ENCODE measurements at regions not wholly inside any gene's neighbourhood (a gene's known extent, or its start where the extent isn't known, plus 50 kb on each side); places are given as distances from the start of the nearest gene placed in this dataset.
A peak's percentile ranks its signal among the peaks of the same experiment; 100 is the strongest.
"Not testable (repeated sequence)": the region's sequence is repeated elsewhere in the genome, so short reads cannot be mapped to it uniquely, and the experiment has no call there.

GRCh38 chr2:205901491-205901890 is 184.5 kb downstream of the INO80D start:
- DNase-seq: no peak

GRCh38 chr2:205898744-205899143 is 187.2 kb downstream of the INO80D start:
- no peak for DNase-seq

- DNase-seq: no peak
These were observed 189.9 kb downstream of the INO80D start for GRCh38 chr2:205895981-205896655.

GRCh38 chr2:205892665-205893259 is 193.2 kb downstream of the INO80D start:
- DNase-seq: no peak

DNA sequence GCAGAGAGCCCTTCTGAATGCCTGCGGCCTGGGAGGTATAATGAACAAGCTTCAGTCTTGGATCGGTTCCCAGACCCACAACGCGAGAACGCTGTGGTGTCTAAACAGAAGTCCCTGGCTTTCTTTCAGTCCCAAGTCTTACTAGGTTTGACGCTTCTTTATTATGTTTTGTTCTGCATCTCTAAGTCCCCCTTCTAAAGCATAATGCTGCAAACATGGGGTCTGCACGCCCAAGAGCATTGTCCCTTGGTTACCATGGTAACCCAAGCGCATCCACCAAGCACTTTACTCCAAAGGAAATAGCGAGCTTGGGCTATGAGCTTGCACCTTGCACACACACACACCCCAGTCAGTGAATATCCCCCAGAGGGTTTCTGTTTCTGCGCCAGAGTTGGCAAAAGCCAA is 193.7 kb downstream of the INO80D start:
- DNase-seq: no peak

DNA sequence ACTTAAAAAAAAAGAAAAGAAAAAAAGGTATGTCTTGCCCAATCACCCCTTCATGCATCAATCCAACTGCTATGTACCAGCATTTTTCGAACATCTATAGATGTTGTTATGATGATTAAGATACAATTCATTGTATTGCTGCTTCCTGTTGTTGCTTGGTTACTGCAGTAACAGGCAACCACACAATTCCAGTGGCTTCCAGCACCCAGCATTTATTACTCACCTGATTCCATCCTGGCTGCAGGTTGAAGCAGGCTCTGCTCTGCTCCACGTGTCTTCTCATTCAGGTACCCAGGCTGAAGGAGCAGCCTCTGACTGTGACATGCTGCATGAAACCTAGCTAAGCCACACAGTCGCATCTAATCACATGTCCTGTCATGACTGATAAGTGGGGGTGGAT is 196.9 kb downstream of the INO80D start:
- no peak for DNase-seq

DNA sequence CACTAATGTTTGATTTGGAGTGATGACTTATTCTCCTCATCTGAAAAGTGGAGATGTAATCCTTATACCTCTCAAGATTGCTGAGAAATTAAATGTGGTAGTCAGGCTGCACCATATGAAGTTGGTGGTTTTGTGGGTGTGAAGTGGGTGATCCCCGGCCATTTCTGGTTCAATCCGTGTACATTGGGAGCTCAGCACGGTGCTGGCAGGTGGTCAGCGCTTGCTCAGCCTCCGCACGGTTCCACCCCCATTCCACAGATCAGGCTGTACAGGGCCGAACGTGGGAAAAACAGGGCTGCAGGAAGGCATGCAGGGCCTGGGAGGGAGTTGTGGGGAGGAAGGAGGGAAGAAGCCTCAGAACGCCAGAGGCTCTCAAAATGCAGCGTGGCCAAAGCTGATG is 198.3 kb downstream of the INO80D start:
- no peak for DNase-seq

GRCh38 chr2:205885492-205886099 is 200.4 kb downstream of the INO80D start:
- peak; percentile 38 to 44 for DNase-seq

DNA sequence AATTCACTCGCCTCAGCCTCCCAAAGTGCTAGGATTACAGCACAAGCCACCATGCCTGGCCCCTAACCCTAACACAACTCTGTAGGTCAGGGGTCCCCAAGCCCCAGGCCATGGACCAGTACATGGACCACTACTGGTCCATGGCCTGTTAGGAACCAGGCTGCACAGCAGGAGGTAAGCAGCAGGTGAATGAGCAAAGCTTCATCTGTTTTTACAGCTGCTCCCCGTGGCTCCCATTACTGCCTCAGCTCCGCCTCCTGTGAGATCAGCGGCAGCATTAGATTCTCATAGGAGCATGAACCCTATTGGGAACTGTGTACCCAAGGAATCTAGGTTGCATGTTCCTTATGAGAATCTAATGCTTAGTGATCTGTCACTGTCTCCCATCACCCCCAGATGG is 201.7 kb downstream of the NRP2 start:
- no peak for DNase-seq

DNA sequence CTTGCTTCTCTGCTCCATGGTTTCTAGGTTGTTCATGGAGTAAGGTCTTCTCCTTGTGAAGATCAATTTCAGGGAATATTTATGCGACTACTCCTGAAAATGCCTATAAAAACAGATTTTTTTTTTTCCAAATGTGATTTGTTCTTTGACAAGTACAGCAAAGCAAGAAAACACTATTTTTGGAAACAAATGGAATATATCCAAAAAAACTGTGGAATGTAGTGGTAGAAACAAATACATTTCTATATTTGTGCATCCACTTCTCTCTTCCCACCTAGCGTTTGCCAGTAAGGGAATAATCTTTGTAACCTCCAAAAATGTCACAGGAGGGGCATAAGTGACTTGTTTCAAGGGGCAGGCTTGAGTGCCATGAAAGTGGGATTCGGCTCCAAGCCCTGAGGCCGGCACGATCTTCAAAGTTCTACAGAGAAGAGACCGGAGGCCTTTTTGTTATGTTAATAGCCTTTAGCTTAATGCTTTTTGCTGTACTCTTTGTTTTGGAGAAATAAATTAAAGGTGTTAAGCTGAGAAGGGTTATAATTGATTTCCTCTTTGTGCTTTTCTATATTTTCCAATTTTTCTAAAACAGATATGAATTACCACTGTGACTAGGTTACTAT is 200.6 kb downstream of the NRP2 start:
- no peak for DNase-seq

DNA sequence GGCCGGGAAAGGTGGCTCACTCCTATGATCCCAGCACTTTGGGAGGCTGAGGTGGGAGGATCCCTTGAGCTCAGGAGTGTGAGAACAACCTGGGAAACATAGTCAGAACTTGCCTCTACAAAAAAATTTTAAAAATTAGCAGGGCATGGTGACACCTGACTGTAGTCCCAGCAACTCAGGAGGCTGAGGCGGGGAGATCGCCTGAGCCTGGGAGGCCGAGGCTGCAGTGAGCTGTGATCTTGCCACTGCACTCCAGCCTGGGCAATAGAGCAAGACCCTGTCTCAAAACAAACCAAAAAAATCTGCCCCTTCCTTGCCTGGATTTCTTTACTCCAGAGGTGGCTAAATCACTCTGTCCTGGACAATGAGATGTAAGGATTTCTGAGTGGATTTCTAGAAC is 197.7 kb downstream of the NRP2 start:
- DNase-seq: no peak

DNA sequence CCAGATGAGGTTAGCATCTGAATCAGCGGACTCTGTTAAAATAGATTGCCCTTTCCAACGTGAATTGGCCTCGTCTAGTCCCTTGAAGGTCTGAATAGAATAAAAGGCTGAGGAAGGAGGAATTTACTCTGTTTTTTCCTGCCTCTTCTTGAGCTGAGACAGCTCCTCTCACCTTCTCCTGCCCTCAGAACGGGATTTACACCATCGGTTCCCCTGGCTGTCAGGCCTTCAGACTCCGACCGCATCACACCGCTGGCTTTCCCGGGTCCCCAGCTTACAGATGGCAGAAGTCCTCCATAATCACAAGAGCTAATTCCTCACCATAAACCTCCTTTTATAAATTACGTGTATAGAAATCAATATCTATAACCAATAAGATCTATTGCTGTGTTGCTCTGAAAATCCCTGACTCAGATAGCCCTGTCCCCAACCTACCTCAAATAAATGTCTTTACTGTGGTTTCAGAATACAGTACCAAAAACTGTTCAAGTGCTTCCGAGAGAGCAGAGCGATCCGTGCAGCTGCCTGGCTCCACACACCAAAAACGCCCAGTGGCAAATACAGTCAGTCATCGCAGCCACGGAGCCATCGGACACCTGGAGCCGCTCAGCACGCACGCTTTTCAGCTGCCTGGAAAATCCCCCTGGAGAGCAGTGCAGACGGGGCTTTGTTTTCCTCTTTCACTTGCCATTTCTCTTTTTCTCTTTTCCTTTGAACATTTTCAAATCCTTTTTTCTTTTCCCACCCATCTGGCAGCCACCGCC is 196.9 kb downstream of the NRP2 start:
- no peak for DNase-seq

DNA sequence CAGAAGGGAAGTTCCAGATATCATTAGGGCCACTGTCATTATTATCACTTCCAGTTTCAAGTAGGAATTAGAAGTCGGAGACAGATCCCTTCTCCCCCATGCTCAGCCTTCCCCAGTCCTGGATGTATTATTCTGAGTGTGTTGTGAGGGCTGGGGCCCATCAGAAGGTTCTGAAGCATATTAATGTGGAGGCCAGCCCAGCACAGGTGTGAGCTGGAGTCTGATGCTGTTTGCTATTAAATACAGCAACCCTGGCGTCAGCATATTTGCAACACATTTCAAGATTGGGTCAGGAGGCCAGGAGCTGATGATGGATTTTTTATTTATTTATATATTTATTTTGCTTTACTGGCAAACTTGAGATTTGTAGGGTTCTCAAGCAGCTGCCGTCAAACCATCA is 195.2 kb downstream of the NRP2 start:
- DNase-seq: no peak

DNA sequence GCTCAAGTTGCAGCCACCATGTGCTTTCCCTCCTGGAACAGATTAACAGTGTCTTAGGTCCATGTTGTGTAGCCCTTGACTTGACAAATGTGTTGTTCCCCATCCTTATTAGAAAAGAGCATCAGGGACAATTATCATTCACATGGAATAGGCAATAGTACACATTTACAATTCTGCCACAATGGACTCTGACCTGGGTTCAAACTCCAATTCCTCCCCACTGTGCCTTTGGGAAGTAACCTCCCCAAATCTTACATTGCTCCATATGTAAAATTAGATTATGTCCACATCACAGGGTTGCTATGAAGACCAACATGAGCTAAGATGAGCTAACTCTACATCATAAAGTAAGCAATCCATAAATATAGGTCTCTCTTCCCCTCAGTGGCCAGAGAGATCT is 193.8 kb downstream of the NRP2 start:
- no peak for DNase-seq

- DNase-seq: no peak
These were observed 190.4 kb downstream of the NRP2 start for GRCh38 chr2:205872716-205873115.

DNA sequence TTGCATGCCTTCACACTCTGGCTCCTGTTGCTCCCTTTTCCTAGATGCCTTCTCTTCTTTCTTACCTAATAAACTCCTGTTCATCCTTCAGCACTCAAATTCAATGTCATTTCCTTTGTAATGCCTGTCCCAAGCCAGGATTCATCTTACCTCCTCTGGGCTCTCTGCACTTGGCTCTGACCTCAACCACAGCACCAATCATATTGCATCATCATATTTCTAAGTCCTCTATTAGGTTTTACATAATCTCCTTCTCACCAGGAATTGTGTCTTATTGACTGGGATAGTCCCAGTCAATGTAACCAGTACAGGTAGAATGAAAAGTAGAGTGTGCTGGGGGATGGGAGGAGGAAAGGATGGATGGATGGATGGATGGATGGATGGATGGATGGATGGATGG is 187.1 kb downstream of the NRP2 start:
- no peak for DNase-seq

- no peak for DNase-seq
These were observed 186.6 kb downstream of the NRP2 start for GRCh38 chr2:205868773-205869333.

GRCh38 chr2:205868053-205868452 is 185.8 kb downstream of the NRP2 start:
- DNase-seq: no peak

- no peak for DNase-seq
These were observed 185.1 kb downstream of the NRP2 start for GRCh38 chr2:205867371-205867770.

- no peak for DNase-seq
These were observed 183.7 kb downstream of the NRP2 start for GRCh38 chr2:205865905-205866441.

DNA sequence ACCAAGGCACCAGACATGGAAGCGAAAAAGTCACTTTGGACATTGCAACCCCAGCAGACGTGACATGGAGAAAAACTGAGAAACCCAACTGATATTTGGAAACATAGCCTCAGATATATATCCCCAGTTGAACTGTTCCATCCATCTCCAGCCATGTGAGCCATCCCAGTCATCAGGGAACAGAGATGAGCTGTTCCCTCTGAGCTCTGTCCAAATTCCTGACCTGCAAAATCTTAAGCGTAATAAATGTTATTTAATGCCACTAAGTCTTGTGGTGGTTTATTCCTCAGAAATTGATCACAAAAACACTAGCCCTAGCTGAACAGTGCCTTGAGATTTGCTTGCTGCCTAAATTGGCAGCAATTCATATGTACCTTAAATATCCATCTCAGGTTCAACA is 182.8 kb downstream of the NRP2 start:
- no peak for DNase-seq

DNA sequence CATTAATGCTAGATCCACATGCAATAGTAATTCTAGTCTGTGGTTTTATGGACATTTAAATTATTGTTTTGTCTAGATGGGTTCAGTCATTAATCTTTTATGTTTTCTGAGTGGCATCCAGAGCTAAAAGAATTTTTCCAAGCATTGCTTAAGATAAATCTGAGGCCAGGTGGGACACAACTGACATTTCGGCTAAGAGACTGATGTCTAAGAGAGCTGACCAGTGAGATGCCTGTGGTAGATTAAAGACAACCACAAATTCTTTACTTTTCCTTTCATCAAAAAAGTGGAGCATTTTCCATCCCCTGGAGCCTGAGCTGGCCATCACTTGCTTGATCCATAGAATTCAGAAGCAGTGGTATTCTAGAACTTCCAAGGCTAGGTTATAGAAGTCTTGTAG is 182.2 kb downstream of the NRP2 start:
- DNase-seq: no peak

DNA sequence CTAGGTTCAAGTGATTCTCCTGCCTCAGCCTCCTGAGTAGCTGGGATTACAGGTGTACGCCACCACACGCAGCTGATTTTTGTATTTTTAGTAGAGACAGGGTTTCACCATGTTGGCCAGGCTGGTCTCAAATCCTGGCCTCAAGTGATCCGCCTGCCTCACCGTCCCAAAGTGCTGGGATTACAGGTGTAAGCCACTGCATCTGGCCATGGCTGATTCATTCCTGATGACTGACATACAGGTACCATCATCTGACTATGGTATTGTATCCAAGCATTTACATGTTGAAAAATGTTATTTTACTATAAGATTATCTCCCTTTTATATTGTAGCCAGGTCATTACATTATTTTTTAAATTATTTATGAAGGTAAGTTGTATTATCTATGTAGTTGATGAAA is 180.5 kb downstream of the NRP2 start:
- DNase-seq: not testable (repeated sequence)

Measured in activated CD4-positive, alpha-beta T cell treated with anti-CD3 and anti-CD28 coated beads, Interleukin-2, amount 50 U/mL, for 4 hours (primary cell).